ENCODE measurements at regions not wholly inside any gene's neighbourhood (a gene's known extent, or its start where the extent isn't known, plus 50 kb on each side); places are given as distances from the start of the nearest gene placed in this dataset.

DNA sequence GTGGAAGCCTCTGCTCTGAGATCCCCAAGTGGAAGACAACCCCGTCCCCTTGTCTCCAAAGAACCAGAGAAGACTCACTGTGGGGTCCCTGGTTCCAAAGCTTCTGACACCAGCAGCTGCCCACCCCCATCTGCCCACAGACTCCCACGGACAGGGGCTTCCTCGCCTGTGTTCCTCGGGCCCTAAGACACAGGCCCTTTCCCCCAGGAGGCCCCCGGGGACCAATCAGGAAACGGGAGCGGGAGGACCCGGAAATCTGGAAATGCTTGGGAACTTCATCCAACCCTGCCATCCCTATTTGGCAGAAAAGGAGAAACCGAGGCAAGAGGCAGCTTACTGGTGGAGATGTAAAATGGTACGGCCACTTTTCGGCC lies 113.1 kb downstream of the NCOR2 start:
- in situ Hi-C loops (cut with MboI) (no loop called here), intact Hi-C loops (cut with micrococcal nuclease; ENCODE audit: unreplicated experiment) (loop anchor here (5.0 to 10.0 kb wide), 4 partner anchors 38 to 293 kb away; no protein-coding TSS in a partner anchor)
- no peak for ATAC-seq
- H3K4me2 ChIP-seq (ENCODE audit: control insufficient read depth, insufficient read depth): peak overlapping the region; percentile 95
- peak overlapping the region; percentile 76; the same call in 1 of the 2 replicates for H3K9ac ChIP-seq (ENCODE audit: control insufficient read depth, insufficient read depth, low read length)
- SMC1A ChIA-PET (ENCODE audit: uncharacterized antibody, unreplicated experiment): interaction anchor here (1.1 to 2.3 kb wide), 6 partner anchors 12 to 322 kb away, joined by 3 to 18 read pairs (median 5); no protein-coding TSS in a partner anchor
- RAD21 ChIA-PET (ENCODE audit: unreplicated experiment): interaction anchor here (0.6 to 3.2 kb wide), 6 partner anchors 12 to 113 kb away, joined by 3 to 16 read pairs (median 6); no protein-coding TSS in a partner anchor
- peak overlapping the region; percentile 95 for H3K27ac ChIP-seq (ENCODE audit: control insufficient read depth, insufficient read depth)
- CTCF ChIA-PET: interaction anchor here (1.4 to 2.0 kb wide), 2 partner anchors 11 to 40 kb away, joined by 7 to 13 read pairs; no protein-coding TSS in a partner anchor
- H3K79me2 ChIP-seq (ENCODE audit: control insufficient read depth, insufficient read depth, low read length): peaks cover 50% of the 10 kb centered on the region
- FAIRE-seq: no peak
- H2AFZ ChIP-seq (ENCODE audit: control insufficient read depth, low read depth, low read length): no peak overlapping the region
- no peaks in the 10 kb centered on the region for H3K9me3 ChIP-seq (replicated peaks; ENCODE audit: control insufficient read depth, insufficient read depth, low read length)
- no peaks in the 10 kb centered on the region for H4K20me1 ChIP-seq (ENCODE audit: control insufficient read depth, insufficient read depth)
- peaks cover 55% of the 10 kb centered on the region for H3K4me1 ChIP-seq (ENCODE audit: control insufficient read depth, insufficient read depth, low read length)
- POLR2A ChIA-PET: interaction anchor here (0.6 to 1.7 kb wide), 7 partner anchors 12 to 946 kb away, joined by 3 to 5 read pairs (median 3); no protein-coding TSS in a partner anchor
- no peaks in the 10 kb centered on the region for H3K27me3 ChIP-seq (replicated peaks in 1 of 2; ENCODE audit: control insufficient read depth in 2 of 2, insufficient read depth in 2 of 2, low read length in 1 of 2)
- WGBS (ENCODE audit: insufficient coverage, insufficient replicate concordance, low lambda C conversion rate, missing lambda C conversion rate): 20% methylated on average over 11 of the region's 11 CpGs
- no TSS peak for BruUV-seq (replicated peaks)
- TF ChIP-seq MTA3 (IDR thresholded peaks at IDR 0.05; ENCODE audit: borderline replicate concordance, low read length) (0 out of 2 replicates have a peak, but pooled peaks have one; percentile 58), JUND (IDR thresholded peaks at IDR 0.05; ENCODE audit: low read depth, low read length) (no peak)
- H3K36me3 ChIP-seq (ENCODE audit: control insufficient read depth in 2 of 2, insufficient read depth in 2 of 2, low read length in 1 of 2): peaks cover 11 to 27% of the 10 kb centered on the region in 2 experiments; a peak in 3 of 4 replicates
- no peak for DNase-seq (ENCODE audit: low read depth, low spot score)
- H3K4me3 ChIP-seq: peak overlapping the region; percentile 53; the same call in 1 of the 2 replicates

DNA sequence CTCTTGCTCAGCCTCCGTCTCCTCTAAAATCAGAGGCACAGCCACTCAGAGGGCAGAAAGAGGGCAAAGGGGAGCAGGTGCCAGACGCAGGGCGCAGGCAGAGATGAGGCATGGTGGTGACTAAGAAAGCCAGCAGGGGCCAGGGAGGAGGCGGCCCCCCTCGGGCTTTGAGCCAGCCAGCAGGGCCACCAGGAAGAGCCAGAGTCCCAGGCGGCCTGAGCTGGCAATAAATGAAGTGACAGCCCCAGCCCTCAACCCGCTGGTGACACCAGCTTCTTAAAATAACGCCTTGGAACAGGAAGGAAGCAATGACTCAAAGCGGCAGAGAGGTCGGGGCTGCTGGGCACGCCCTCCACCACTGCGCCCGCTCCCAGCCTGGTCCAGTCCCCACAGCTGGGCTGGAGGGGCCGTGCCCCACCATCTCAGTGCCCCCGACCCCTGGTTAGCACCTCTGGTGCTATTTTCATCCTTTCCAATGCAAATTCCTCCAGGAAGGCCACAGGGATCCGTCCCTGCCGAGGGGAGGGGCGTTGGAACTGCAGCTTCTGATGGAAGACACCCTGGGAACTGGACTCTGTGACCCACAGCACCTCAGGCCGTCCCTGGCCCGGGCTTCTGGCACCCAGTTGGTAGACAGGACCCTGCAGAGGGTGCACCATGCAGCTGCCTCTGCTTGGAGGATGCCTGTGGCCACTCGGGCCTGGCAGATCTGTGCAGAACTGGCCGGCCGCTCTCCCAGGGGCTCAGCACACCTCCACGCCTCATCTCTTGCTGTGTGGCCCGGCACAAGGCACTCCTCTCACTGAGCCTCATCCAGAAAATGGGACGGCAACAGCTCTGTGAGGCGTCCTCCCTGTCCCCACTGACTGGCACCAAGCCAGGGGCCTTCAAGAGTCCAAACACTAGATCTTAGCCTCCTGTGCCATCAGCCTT lies 113.7 kb downstream of the NCOR2 start:
- in situ Hi-C loops (cut with MboI) (no loop called here), intact Hi-C loops (cut with micrococcal nuclease; ENCODE audit: unreplicated experiment) (loop anchor here (5.0 to 10.0 kb wide), 4 partner anchors 39 to 294 kb away; no protein-coding TSS in a partner anchor)
- peak overlapping the region; percentile 95 for H3K27ac ChIP-seq (ENCODE audit: control insufficient read depth, insufficient read depth)
- SMC1A ChIA-PET (ENCODE audit: uncharacterized antibody, unreplicated experiment): interaction anchor here (0.8 to 2.3 kb wide), 8 partner anchors 13 to 323 kb away, joined by 3 to 18 read pairs (median 4); no protein-coding TSS in a partner anchor
- peak overlapping the region; percentile 53 for H3K4me3 ChIP-seq
- peak overlapping the region; percentile 76 for H3K9ac ChIP-seq (ENCODE audit: control insufficient read depth, insufficient read depth, low read length)
- H3K27me3 ChIP-seq (replicated peaks in 1 of 2; ENCODE audit: control insufficient read depth in 2 of 2, insufficient read depth in 2 of 2, low read length in 1 of 2): no peaks in the 10 kb centered on the region
- RAD21 ChIA-PET (ENCODE audit: unreplicated experiment): interaction anchor here (0.6 to 3.2 kb wide), 13 partner anchors 13 to 287 kb away, joined by 3 to 16 read pairs (median 3); no protein-coding TSS in a partner anchor
- peaks cover 55% of the 10 kb centered on the region for H3K4me1 ChIP-seq (ENCODE audit: control insufficient read depth, insufficient read depth, low read length)
- H3K79me2 ChIP-seq (ENCODE audit: control insufficient read depth, insufficient read depth, low read length): peaks cover 52% of the 10 kb centered on the region
- peak; percentile 82 for ATAC-seq
- H3K36me3 ChIP-seq (ENCODE audit: control insufficient read depth in 2 of 2, insufficient read depth in 2 of 2, low read length in 1 of 2): peaks cover 8 to 27% of the 10 kb centered on the region in 2 experiments; a peak in 3 of 4 replicates
- BruUV-seq (replicated peaks): no TSS peak
- H3K4me2 ChIP-seq (ENCODE audit: control insufficient read depth, insufficient read depth): peak overlapping the region; percentile 95
- H2AFZ ChIP-seq (ENCODE audit: control insufficient read depth, low read depth, low read length): no peak overlapping the region
- POLR2A ChIA-PET: interaction anchor here (0.6 to 1.7 kb wide), 6 partner anchors 13 to 853 kb away, joined by 3 to 5 read pairs (median 3); no protein-coding TSS in a partner anchor
- no peaks in the 10 kb centered on the region for H3K9me3 ChIP-seq (replicated peaks; ENCODE audit: control insufficient read depth, insufficient read depth, low read length)
- FAIRE-seq: peak; percentile 82
- 11% methylated on average over 27 of the region's 27 CpGs for whole genome bisulfite sequencing (ENCODE audit: insufficient coverage, insufficient replicate concordance, low lambda C conversion rate, missing lambda C conversion rate)
- CTCF ChIA-PET: interaction anchor here (0.9 to 2.0 kb wide), 5 partner anchors 12 to 453 kb away, joined by 3 to 13 read pairs (median 3); no protein-coding TSS in a partner anchor
- H4K20me1 ChIP-seq (ENCODE audit: control insufficient read depth, insufficient read depth): no peaks in the 10 kb centered on the region
- DNase-seq (ENCODE audit: low read depth, low spot score): peak; percentile 72
- TF ChIP-seq, protein P1, sequence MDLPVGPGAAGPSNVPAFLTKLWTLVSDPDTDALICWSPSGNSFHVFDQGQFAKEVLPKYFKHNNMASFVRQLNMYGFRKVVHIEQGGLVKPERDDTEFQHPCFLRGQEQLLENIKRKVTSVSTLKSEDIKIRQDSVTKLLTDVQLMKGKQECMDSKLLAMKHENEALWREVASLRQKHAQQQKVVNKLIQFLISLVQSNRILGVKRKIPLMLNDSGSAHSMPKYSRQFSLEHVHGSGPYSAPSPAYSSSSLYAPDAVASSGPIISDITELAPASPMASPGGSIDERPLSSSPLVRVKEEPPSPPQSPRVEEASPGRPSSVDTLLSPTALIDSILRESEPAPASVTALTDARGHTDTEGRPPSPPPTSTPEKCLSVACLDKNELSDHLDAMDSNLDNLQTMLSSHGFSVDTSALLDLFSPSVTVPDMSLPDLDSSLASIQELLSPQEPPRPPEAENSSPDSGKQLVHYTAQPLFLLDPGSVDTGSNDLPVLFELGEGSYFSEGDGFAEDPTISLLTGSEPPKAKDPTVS (IDR thresholded peaks at IDR 0.05; ENCODE audit: low read depth, low read length): no peak
- TF ChIP-seq ZNF622 (IDR thresholded peaks at IDR 0.05) (no peak), HDAC2 (IDR thresholded peaks at IDR 0.05) (no peak), ATF7 (IDR thresholded peaks at IDR 0.05; ENCODE audit: low read depth) (peak; percentile 89), MXI1 (IDR thresholded peaks at IDR 0.05; ENCODE audit: low read depth, low read length) (no peak), SP1 (IDR thresholded peaks at IDR 0.05; ENCODE audit: low read depth, low read length) (peak; percentile 73)
- TF ChIP-seq, protein P2, sequence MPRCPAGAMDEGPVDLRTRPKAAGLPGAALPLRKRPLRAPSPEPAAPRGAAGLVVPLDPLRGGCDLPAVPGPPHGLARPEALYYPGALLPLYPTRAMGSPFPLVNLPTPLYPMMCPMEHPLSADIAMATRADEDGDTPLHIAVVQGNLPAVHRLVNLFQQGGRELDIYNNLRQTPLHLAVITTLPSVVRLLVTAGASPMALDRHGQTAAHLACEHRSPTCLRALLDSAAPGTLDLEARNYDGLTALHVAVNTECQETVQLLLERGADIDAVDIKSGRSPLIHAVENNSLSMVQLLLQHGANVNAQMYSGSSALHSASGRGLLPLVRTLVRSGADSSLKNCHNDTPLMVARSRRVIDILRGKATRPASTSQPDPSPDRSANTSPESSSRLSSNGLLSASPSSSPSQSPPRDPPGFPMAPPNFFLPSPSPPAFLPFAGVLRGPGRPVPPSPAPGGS (IDR thresholded peaks at IDR 0.05; ENCODE audit: borderline replicate concordance, insufficient read depth, low read depth, low read length, poor library complexity, severe bottlenecking): peak; percentile 72
- TF ChIP-seq, protein P3, sequence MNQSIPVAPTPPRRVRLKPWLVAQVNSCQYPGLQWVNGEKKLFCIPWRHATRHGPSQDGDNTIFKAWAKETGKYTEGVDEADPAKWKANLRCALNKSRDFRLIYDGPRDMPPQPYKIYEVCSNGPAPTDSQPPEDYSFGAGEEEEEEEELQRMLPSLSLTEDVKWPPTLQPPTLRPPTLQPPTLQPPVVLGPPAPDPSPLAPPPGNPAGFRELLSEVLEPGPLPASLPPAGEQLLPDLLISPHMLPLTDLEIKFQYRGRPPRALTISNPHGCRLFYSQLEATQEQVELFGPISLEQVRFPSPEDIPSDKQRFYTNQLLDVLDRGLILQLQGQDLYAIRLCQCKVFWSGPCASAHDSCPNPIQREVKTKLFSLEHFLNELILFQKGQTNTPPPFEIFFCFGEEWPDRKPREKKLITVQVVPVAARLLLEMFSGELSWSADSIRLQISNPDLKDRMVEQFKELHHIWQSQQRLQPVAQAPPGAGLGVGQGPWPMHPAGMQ (IDR thresholded peaks at IDR 0.05; ENCODE audit: borderline replicate concordance): no peak

Measured in GM12878 (cell line).